Hematopoietic multipotent progenitor cell treated with erythropoietin and hydrocortisone succinate and interleukin-3 and kit ligand, for 4 days (in vitro differentiated cells): ENCODE measurements at regions not wholly inside any gene's neighbourhood (a gene's known extent, or its start where the extent isn't known, plus 50 kb on each side); places are given as distances from the start of the nearest gene placed in this dataset.

Experiments
- DNase-seq: peaks from one replicate; pipeline ENCODE4 v3.0.0-alpha.2; 2015

DNA sequence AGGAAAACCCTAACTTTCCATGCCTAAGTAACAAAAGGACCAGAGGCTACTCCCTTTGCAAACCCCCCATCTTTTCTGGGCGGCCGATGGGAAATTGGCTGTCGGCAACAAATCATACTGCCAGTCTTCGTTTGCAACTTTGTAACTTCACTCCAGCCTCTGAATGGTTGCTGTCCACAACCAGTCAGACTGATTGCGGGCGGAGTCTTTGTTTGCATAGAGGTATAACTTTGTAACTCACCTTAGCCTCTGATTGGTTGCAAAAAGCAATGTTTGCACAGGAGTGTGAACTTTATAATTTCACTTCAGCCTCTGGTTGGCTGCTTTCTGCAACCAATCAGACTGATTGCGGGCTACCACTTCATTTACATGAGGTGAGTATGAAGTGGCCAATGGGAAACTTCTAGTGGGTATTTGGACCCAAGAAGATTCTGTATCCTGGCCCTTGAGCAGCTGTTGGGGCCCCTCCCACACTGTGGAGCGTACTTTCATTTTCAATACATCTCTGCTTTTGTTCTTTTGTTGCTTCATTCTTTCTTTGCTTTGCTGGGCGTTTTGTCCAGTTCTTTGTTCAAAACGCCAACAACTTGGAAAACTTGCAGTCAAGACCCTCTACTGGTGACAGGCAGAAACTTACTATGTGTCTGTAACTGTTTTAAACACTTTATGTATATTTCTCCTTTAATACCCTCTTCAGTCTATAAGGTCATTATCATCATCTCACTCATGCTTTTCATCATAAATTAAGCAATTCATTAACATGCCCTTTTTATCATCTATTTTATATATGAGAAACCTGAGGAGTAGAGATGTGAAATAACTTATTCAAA is 55.8 kb upstream of the PPP1R12A start:
- peak; percentile 3 for DNase-seq

- no peak for DNase-seq
Observed at GRCh38 chr12:79988368-79988767, 53.5 kb upstream of the PPP1R12A start.

GRCh38 chr12:79987731-79988130 is 52.8 kb upstream of the PPP1R12A start:
- no peak for DNase-seq
